ENCODE measurements at regions not wholly inside any gene's neighbourhood (a gene's known extent, or its start where the extent isn't known, plus 50 kb on each side); places are given as distances from the start of the nearest gene placed in this dataset.

DNA sequence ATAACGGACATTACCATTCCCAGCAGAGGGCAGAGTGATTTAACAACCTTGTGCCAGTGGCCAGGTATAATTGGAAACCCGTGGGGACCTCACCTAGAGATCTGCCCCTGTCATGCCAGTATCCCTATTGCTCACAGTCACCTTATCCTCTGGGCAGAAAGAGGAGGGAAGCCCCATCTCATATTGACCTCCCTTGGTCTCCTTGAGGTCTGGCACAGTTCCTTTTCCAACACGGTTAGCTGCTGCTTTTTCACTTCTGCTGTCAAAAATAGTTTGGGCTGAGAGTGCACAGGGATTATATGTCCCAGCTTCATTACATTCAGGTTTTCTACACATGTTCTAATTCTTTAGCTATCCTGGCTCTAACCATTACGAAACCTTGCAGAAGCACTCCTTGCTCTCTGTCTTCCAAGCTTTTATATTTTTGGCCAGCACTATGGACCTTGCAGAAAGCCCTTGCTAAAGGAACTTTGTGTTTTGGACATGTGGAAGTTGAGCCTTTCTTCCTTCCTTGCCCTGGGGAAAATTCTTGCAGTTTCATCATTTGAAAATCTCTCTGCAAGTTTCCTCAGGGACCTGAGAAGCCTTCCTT lies 111.7 kb upstream of the MIS18BP1 start:
- no peak for DNase-seq (ENCODE audit: low read depth)

- DNase-seq (ENCODE audit: low read depth), result no peak
These were observed 109.5 kb upstream of the MIS18BP1 start for GRCh38 chr14:45362505-45362904.

- DNase-seq (ENCODE audit: low read depth), result no peak
These were observed 108.7 kb upstream of the MIS18BP1 start for GRCh38 chr14:45361727-45362126.

DNA sequence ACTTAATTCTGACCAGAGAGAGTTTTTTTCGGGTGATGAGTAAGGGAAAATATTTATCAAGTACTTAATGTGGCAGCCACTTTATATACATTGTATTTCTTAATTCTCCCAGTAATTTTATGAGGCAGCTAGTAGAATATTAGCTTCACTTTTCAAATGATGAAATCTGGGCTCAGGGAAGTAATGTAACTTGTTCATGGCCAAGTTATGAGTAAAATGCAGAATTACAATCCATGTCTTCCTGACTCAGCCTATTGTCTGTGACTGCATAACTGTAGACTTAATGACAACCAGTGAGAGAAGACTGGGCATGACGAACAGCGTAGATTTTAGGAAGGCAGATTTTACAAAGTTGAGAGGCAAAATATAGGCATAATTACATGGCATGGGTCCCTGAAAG lies 106.7 kb upstream of the MIS18BP1 start:
- peak; percentile 37 for DNase-seq (ENCODE audit: low read depth)

GRCh38 chr14:45332360-45332988 lies 79.5 kb upstream of the MIS18BP1 start:
- no peak for DNase-seq (ENCODE audit: low read depth)

DNA sequence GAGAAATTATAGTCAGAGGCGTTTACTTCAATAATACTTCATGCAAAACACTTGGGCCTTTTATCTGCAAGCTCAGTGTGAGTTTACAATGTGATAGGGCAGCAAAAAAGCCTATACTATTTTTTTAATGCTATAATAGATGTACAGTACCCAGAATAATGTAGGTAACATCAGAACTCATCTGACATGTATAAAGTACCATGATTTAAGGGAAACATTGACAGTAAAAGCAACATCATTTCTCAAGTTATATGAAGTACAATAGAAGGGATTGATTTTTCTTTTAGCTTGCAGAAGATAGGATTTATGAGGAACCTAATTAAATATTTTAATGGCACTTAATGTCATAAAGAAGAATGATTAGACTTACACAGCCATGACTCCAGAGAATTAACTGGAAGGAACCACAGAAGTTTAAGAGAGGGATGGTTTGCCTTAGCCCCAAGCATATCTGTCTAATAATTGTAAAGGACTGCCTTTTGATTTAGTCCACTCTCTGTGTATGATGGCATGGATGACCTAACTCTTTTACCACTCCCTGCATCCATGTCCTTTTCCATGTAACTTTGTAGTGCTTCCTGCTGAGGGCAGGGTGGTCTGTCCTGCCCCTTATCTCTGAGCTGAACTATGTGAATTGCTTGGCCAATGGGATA lies 55.9 kb upstream of the MIS18BP1 start:
- no peak for DNase-seq (ENCODE audit: low read depth)
